Vagina (tissue), 2 donors: ENCODE measurements at regions not wholly inside any gene's neighbourhood (a gene's known extent, or its start where the extent isn't known, plus 50 kb on each side); places are given as distances from the start of the nearest gene placed in this dataset.

Source experiments
- DNase-seq, 2 donors: peaks; one replicate each; pipeline ENCODE4 v3.0.0-alpha.2; 2017; ENCODE audit errors: extremely low spot score in 2 of 2
- H3K27ac ChIP-seq: fragments of 200-600 bp; sonication (generic); one replicate; pipeline ENCODE4 v1.5.1; 2019
- H3K27me3 ChIP-seq: fragments of 200-600 bp; sonication (generic); one replicate; pipeline ENCODE4 v1.5.1; 2019
- H3K36me3 ChIP-seq, 2 donors: fragments of 200-600 bp; sonication (generic); one replicate each; pipeline ENCODE4 v1.5.1; 2017 to 2019
- H3K4me1 ChIP-seq: fragments of 200-600 bp; sonication (generic); one replicate; pipeline ENCODE4 v1.5.1; 2019
- H3K4me3 ChIP-seq, 2 donors: fragments of 200-600 bp; sonication (generic); 1 replicate in 1 of 2; 2 replicates in 1 of 2; pipeline ENCODE4 v1.5.1; 2016 to 2019
- H3K9me3 ChIP-seq: fragments of 200-600 bp; sonication (generic); one replicate; pipeline ENCODE4 v1.5.1; 2019
- POLR2A ChIP-seq, 2 donors: fragments of 450-650 bp; IDR thresholded peaks; one replicate each; pipeline ENCODE4 v1.6.1; 2017; ENCODE audit warnings: antibody characterized with exemption in 2 of 2, mild to moderate bottlenecking in 2 of 2, moderate library complexity in 2 of 2
- POLR2AphosphoS5 ChIP-seq, 2 donors: sonication (generic); formaldehyde crosslinking; IDR thresholded peaks; one replicate each; pipeline ENCODE4 v1.9.0; 2017; ENCODE audit warnings: antibody characterized with exemption in 2 of 2, mild to moderate bottlenecking in 2 of 2, low read depth in 1 of 2; ENCODE audit not compliant: insufficient read depth in 1 of 2
- intact Hi-C: fragments of 100-400 bp; cut with DNase I; formaldehyde crosslinking; loops from one replicate; pipeline ENCODE4 v1.15.1; 2023
- TF ChIP-seq, protein P1 (sequence below), 3 experiments: fragments of 450-650 bp in 2 of 3; fragments of 200-600 bp in 1 of 3; sonication (generic) in 1 of 3; IDR thresholded peaks; one replicate each; pipeline ENCODE4 v1.5.1; 2017 to 2019; ENCODE audit warnings: antibody characterized with exemption in 3 of 3, mild to moderate bottlenecking in 2 of 3, moderate library complexity in 2 of 3

- intact Hi-C loops = no loop called here
- DNase-seq = no peak
- H3K27ac ChIP-seq = no peak overlapping the region
Observed at GRCh38 chr5:39624890-39625289, 200.1 kb upstream of the DAB2 start.

GRCh38 chr5:39624268-39624886 lies 199.6 kb upstream of the DAB2 start:
- H3K4me3 ChIP-seq = no peak overlapping the region
- no peaks in the 10 kb centered on the region for H3K4me1 ChIP-seq
- intact Hi-C loops = no loop called here
- H3K27me3 ChIP-seq = no peaks in the 10 kb centered on the region
- no peak for DNase-seq
- no peaks in the 10 kb centered on the region for H3K36me3 ChIP-seq
- H3K9me3 ChIP-seq = no peaks in the 10 kb centered on the region
- H3K27ac ChIP-seq = no peak overlapping the region
- TF ChIP-seq, protein P1, sequence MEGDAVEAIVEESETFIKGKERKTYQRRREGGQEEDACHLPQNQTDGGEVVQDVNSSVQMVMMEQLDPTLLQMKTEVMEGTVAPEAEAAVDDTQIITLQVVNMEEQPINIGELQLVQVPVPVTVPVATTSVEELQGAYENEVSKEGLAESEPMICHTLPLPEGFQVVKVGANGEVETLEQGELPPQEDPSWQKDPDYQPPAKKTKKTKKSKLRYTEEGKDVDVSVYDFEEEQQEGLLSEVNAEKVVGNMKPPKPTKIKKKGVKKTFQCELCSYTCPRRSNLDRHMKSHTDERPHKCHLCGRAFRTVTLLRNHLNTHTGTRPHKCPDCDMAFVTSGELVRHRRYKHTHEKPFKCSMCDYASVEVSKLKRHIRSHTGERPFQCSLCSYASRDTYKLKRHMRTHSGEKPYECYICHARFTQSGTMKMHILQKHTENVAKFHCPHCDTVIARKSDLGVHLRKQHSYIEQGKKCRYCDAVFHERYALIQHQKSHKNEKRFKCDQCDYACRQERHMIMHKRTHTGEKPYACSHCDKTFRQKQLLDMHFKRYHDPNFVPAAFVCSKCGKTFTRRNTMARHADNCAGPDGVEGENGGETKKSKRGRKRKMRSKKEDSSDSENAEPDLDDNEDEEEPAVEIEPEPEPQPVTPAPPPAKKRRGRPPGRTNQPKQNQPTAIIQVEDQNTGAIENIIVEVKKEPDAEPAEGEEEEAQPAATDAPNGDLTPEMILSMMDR (IDR thresholded peaks at IDR 0.05) = no peak
- TF ChIP-seq POLR2A (IDR thresholded peaks at IDR 0.05) = no peak
- TF ChIP-seq POLR2AphosphoS5 (IDR thresholded peaks at IDR 0.05; ENCODE audit: insufficient read depth in 1 of 2, low read depth in 1 of 2) = no peak

More at GRCh38 chr5:39624890-39625289, 200.1 kb upstream of the DAB2 start:
- TF ChIP-seq POLR2A (IDR thresholded peaks at IDR 0.05) = no peak
- no peak for TF ChIP-seq POLR2AphosphoS5 (IDR thresholded peaks at IDR 0.05; ENCODE audit: insufficient read depth in 1 of 2, low read depth in 1 of 2)
- TF ChIP-seq, protein P1 (IDR thresholded peaks at IDR 0.05) = no peak
- H3K4me3 ChIP-seq = no peak overlapping the region
- H3K4me1 ChIP-seq = no peaks in the 10 kb centered on the region
- H3K36me3 ChIP-seq = no peaks in the 10 kb centered on the region
- no peaks in the 10 kb centered on the region for H3K9me3 ChIP-seq
- H3K27me3 ChIP-seq = no peaks in the 10 kb centered on the region

GRCh38 chr5:39623291-39623865 lies 198.6 kb upstream of the DAB2 start:
- H3K27me3 ChIP-seq = no peaks in the 10 kb centered on the region
- no peak overlapping the region for H3K27ac ChIP-seq
- intact Hi-C loops = no loop called here
- H3K36me3 ChIP-seq = no peaks in the 10 kb centered on the region
- DNase-seq = no peak
- no peaks in the 10 kb centered on the region for H3K9me3 ChIP-seq
- TF ChIP-seq POLR2AphosphoS5 (IDR thresholded peaks at IDR 0.05; ENCODE audit: insufficient read depth in 1 of 2, low read depth in 1 of 2) (no peak), POLR2A (IDR thresholded peaks at IDR 0.05) (no peak)
- TF ChIP-seq, protein P1 (IDR thresholded peaks at IDR 0.05) = no peak
- no peak overlapping the region for H3K4me3 ChIP-seq
- H3K4me1 ChIP-seq = no peaks in the 10 kb centered on the region

GRCh38 chr5:39622281-39622680 lies 197.5 kb upstream of the DAB2 start:
- no peak for DNase-seq
- Histone ChIP-seq H3K9me3 (no peaks in the 10 kb centered on the region), H3K4me1 (no peaks in the 10 kb centered on the region), H3K36me3 (no peaks in the 10 kb centered on the region), H3K27me3 (no peaks in the 10 kb centered on the region), H3K4me3 (no peak overlapping the region), H3K27ac (no peak overlapping the region)
- no peak for TF ChIP-seq POLR2A (IDR thresholded peaks at IDR 0.05)
- TF ChIP-seq, protein P1 (IDR thresholded peaks at IDR 0.05) = no peak
- no peak for TF ChIP-seq POLR2AphosphoS5 (IDR thresholded peaks at IDR 0.05; ENCODE audit: insufficient read depth in 1 of 2, low read depth in 1 of 2)
- intact Hi-C loops = no loop called here

GRCh38 chr5:39619168-39619818 lies 194.5 kb upstream of the DAB2 start:
- no peak overlapping the region for H3K4me3 ChIP-seq
- no peaks in the 10 kb centered on the region for H3K27me3 ChIP-seq
- no peak for DNase-seq
- H3K27ac ChIP-seq = no peak overlapping the region
- TF ChIP-seq, protein P1 (IDR thresholded peaks at IDR 0.05) = no peak
- TF ChIP-seq POLR2A (IDR thresholded peaks at IDR 0.05) = no peak
- no peak for TF ChIP-seq POLR2AphosphoS5 (IDR thresholded peaks at IDR 0.05; ENCODE audit: insufficient read depth in 1 of 2, low read depth in 1 of 2)
- H3K4me1 ChIP-seq = no peaks in the 10 kb centered on the region
- H3K36me3 ChIP-seq = no peaks in the 10 kb centered on the region
- intact Hi-C loops = no loop called here
- H3K9me3 ChIP-seq = no peaks in the 10 kb centered on the region
